Astrocyte (in vitro differentiated cells and primary cell): ENCODE measurements at regions not wholly inside any gene's neighbourhood (a gene's known extent, or its start where the extent isn't known, plus 50 kb on each side); places are given as distances from the start of the nearest gene placed in this dataset.

Source experiments
- DNase-seq: peaks from one replicate; pipeline ENCODE4 v3.0.0-alpha.2; 2010; ENCODE audit warnings: low read depth
- FAIRE-seq: peaks from 2 replicates; lab custom pipeline; 2011; peaks lifted over from hg19 to GRCh38; lab: Jason Lieb, UNC
- H2AFZ ChIP-seq: 2 replicates; pipeline ENCODE4 v1.6.0; 2012; ENCODE audit warnings: low read depth, low read length, inconsistent platforms
- H3K27ac ChIP-seq: 2 replicates; pipeline ENCODE4 v1.5.1; 2011; ENCODE audit warnings: low read depth, low read length, inconsistent platforms
- H3K27me3 ChIP-seq: 2 replicates; pipeline ENCODE4 v1.6.0; 2011; ENCODE audit warnings: low read length, inconsistent platforms; ENCODE audit not compliant: insufficient read depth
- H3K36me3 ChIP-seq: 2 replicates; pipeline ENCODE4 v1.5.1; 2011; ENCODE audit warnings: low read length, inconsistent platforms; ENCODE audit not compliant: insufficient read depth
- H3K4me1 ChIP-seq: 2 replicates; pipeline ENCODE4 v1.5.1; 2011; ENCODE audit warnings: low read length, inconsistent platforms; ENCODE audit not compliant: insufficient read depth
- H3K4me2 ChIP-seq: 2 replicates; pipeline ENCODE4 v1.6.0; 2012; ENCODE audit warnings: low read length, inconsistent platforms
- H3K4me3 ChIP-seq: 2 replicates; pipeline ENCODE4 v1.5.1; 2011; ENCODE audit warnings: low read depth, mild to moderate bottlenecking, low read length, inconsistent platforms; ENCODE audit not compliant: insufficient read depth
- H3K79me2 ChIP-seq: 2 replicates; pipeline ENCODE4 v1.6.0; 2012; ENCODE audit warnings: mild to moderate bottlenecking, low read length, inconsistent platforms; ENCODE audit not compliant: insufficient read depth
- H3K9ac ChIP-seq: 2 replicates; pipeline ENCODE4 v1.6.0; 2012; ENCODE audit warnings: mild to moderate bottlenecking, low read length, inconsistent platforms
- H3K9me3 ChIP-seq: 2 replicates; pipeline ENCODE4 v1.5.1; 2012; ENCODE audit warnings: low read depth, mild to moderate bottlenecking, low read length, inconsistent platforms; ENCODE audit not compliant: insufficient read depth
- H4K20me1 ChIP-seq: 2 replicates; pipeline ENCODE4 v1.6.0; 2012; ENCODE audit warnings: low read length, inconsistent platforms; ENCODE audit not compliant: insufficient read depth
- H3K27ac Mint-ChIP-seq: one replicate; pipeline ENCODE4 v1.8.0; 2021; ENCODE audit warnings: mild to moderate bottlenecking, mixed read lengths; ENCODE audit not compliant: unreplicated experiment
- H3K27me3 Mint-ChIP-seq: one replicate; pipeline ENCODE4 v1.8.0; 2021; ENCODE audit warnings: low read depth, mixed read lengths; ENCODE audit not compliant: unreplicated experiment
- H3K36me3 Mint-ChIP-seq: one replicate; pipeline ENCODE4 v1.8.0; 2021; ENCODE audit warnings: low read depth, mixed read lengths; ENCODE audit not compliant: unreplicated experiment
- H3K4me1 Mint-ChIP-seq: one replicate; pipeline ENCODE4 v1.8.0; 2021; ENCODE audit warnings: low read depth, mixed read lengths; ENCODE audit not compliant: unreplicated experiment
- H3K4me3 Mint-ChIP-seq: one replicate; pipeline ENCODE4 v1.8.0; 2021; ENCODE audit warnings: mild to moderate bottlenecking, moderate library complexity, mixed read lengths; ENCODE audit not compliant: unreplicated experiment
- H3K9me3 Mint-ChIP-seq: one replicate; pipeline ENCODE4 v1.8.0; 2021; ENCODE audit warnings: mild to moderate bottlenecking, mixed read lengths; ENCODE audit not compliant: unreplicated experiment
- EZH2 ChIP-seq: IDR thresholded peaks from 2 replicates; pipeline ENCODE4 v1.6.1; 2012; ENCODE audit warnings: mild to moderate bottlenecking, low read length, inconsistent platforms; ENCODE audit not compliant: insufficient read depth
- TF ChIP-seq, protein P1 (sequence below): IDR thresholded peaks from 2 replicates; pipeline ENCODE4 v1.5.1; 2011; ENCODE audit warnings: low read depth, mild to moderate bottlenecking, inconsistent platforms, low read length, moderate library complexity; ENCODE audit not compliant: insufficient read depth

DNA sequence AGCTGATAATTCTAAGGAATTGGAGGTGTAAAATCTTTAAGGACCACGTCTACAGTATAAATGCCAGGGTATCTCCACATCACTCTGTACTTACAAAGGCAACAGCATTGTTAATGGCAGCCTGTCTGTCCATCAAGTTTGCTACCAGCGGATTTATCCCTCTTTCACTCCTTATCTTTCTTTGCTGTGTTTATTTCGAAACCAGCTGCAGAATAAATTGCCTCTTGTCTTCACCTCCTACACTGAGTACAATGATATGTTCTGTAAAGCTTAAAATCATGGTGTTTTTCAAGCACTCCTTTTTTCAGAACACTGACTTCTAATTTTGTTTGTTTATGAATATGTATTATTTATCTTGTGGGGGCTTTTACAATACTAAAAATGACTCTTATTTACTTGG, 1088.1 kb downstream of the NR2F1-AS1 start:
- no peaks in the 10 kb centered on the region for H3K36me3 Mint-ChIP-seq
- Histone ChIP-seq H3K79me2 (no peaks in the 10 kb centered on the region), H3K4me2 (no peak overlapping the region), H4K20me1 (no peaks in the 10 kb centered on the region), H3K27me3 (no peaks in the 10 kb centered on the region), H3K27ac (no peak overlapping the region), H3K4me1 (no peaks in the 10 kb centered on the region), H3K4me3 (no peak overlapping the region), H3K9me3 (no peaks in the 10 kb centered on the region), H2AFZ (no peak overlapping the region), H3K36me3 (no peaks in the 10 kb centered on the region), H3K9ac (no peak overlapping the region)
- no peak for FAIRE-seq
- H3K27ac Mint-ChIP-seq: no peak overlapping the region
- H3K4me1 Mint-ChIP-seq: no peaks in the 10 kb centered on the region
- no peak for TF ChIP-seq EZH2
- TF ChIP-seq, protein P1, sequence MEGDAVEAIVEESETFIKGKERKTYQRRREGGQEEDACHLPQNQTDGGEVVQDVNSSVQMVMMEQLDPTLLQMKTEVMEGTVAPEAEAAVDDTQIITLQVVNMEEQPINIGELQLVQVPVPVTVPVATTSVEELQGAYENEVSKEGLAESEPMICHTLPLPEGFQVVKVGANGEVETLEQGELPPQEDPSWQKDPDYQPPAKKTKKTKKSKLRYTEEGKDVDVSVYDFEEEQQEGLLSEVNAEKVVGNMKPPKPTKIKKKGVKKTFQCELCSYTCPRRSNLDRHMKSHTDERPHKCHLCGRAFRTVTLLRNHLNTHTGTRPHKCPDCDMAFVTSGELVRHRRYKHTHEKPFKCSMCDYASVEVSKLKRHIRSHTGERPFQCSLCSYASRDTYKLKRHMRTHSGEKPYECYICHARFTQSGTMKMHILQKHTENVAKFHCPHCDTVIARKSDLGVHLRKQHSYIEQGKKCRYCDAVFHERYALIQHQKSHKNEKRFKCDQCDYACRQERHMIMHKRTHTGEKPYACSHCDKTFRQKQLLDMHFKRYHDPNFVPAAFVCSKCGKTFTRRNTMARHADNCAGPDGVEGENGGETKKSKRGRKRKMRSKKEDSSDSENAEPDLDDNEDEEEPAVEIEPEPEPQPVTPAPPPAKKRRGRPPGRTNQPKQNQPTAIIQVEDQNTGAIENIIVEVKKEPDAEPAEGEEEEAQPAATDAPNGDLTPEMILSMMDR: no peak
- H3K4me3 Mint-ChIP-seq: no peak overlapping the region
- no peak for DNase-seq
- no peaks in the 10 kb centered on the region for H3K27me3 Mint-ChIP-seq
- no peaks in the 10 kb centered on the region for H3K9me3 Mint-ChIP-seq

GRCh38 chr5:92484484-92484883, 1096.5 kb downstream of the NR2F1-AS1 start:
- Histone ChIP-seq H3K36me3 (no peaks in the 10 kb centered on the region), H2AFZ (no peak overlapping the region), H3K9me3 (no peaks in the 10 kb centered on the region), H4K20me1 (no peaks in the 10 kb centered on the region), H3K27me3 (no peaks in the 10 kb centered on the region), H3K4me1 (no peaks in the 10 kb centered on the region), H3K9ac (no peak overlapping the region), H3K4me2 (no peak overlapping the region), H3K4me3 (no peak overlapping the region), H3K79me2 (no peaks in the 10 kb centered on the region), H3K27ac (no peak overlapping the region)
- Mint-ChIP-seq H3K27me3 (no peaks in the 10 kb centered on the region), H3K4me1 (no peaks in the 10 kb centered on the region), H3K36me3 (no peaks in the 10 kb centered on the region), H3K4me3 (no peak overlapping the region), H3K27ac (no peak overlapping the region), H3K9me3 (no peaks in the 10 kb centered on the region)
- no peak for DNase-seq
- TF ChIP-seq, protein P1: no peak
- TF ChIP-seq EZH2: no peak
- no peak for FAIRE-seq

GRCh38 chr5:92472981-92473566, 1090.0 kb upstream of the ARRDC3 start:
- H3K27me3 ChIP-seq: no peaks in the 10 kb centered on the region
- peaks cover 9% of the 10 kb centered on the region for H3K9me3 Mint-ChIP-seq

More at GRCh38 chr5:92472981-92473566, 1090.0 kb upstream of the ARRDC3 start:
- Histone ChIP-seq H3K4me2 (no peak overlapping the region), H2AFZ (no peak overlapping the region), H3K4me1 (no peaks in the 10 kb centered on the region), H3K4me3 (no peak overlapping the region), H3K9me3 (no peaks in the 10 kb centered on the region), H3K36me3 (no peaks in the 10 kb centered on the region), H4K20me1 (no peaks in the 10 kb centered on the region), H3K9ac (no peak overlapping the region), H3K27ac (no peak overlapping the region), H3K79me2 (no peaks in the 10 kb centered on the region)
- Mint-ChIP-seq H3K4me1 (no peaks in the 10 kb centered on the region), H3K27ac (no peak overlapping the region), H3K27me3 (no peaks in the 10 kb centered on the region), H3K4me3 (no peak overlapping the region), H3K36me3 (no peaks in the 10 kb centered on the region)
- no peak for FAIRE-seq
- no peak for TF ChIP-seq EZH2
- TF ChIP-seq, protein P1: no peak
- DNase-seq: no peak
